HepG2 (cell line): ENCODE measurements at regions not wholly inside any gene's neighbourhood (a gene's known extent, or its start where the extent isn't known, plus 50 kb on each side); places are given as distances from the start of the nearest gene placed in this dataset.
A peak's percentile ranks its signal among the peaks of the same experiment; 100 is the strongest.

Source experiments
- ATAD3A ChIP-seq: sonication (generic); formaldehyde crosslinking; IDR thresholded peaks from 2 replicates; pipeline ENCODE4 v1.4.0; 2020; ENCODE audit warnings: missing genetic modification reagents
- GATAD1 ChIP-seq: IDR thresholded peaks from 2 replicates; pipeline ENCODE4 v1.6.1; 2016; ENCODE audit warnings: missing genetic modification reagents, missing compliant biosample characterization
- GZF1 ChIP-seq: sonication (generic); formaldehyde crosslinking; IDR thresholded peaks from 2 replicates; pipeline ENCODE4 v1.5.1; 2020; ENCODE audit warnings: mild to moderate bottlenecking, missing genetic modification reagents
- HMGXB3 ChIP-seq: sonication (generic); formaldehyde crosslinking; IDR thresholded peaks from 2 replicates; pipeline ENCODE4 v1.4.0; 2020; ENCODE audit warnings: missing genetic modification reagents, borderline replicate concordance
- MLX ChIP-seq: IDR thresholded peaks from 2 replicates; pipeline ENCODE4 v1.6.1; 2016
- NCOR1 ChIP-seq: fragments of 200-600 bp; sonication (generic); IDR thresholded peaks from 2 replicates; pipeline ENCODE4 v1.7.0; 2017; ENCODE audit warnings: antibody characterized with exemption, low read length, borderline replicate concordance
- NFIC ChIP-seq: IDR thresholded peaks from 2 replicates; pipeline ENCODE4 v1.6.1; 2012; ENCODE audit warnings: mild to moderate bottlenecking, low read length, inconsistent platforms
- PAF1 ChIP-seq: IDR thresholded peaks from 2 replicates; pipeline ENCODE4 v1.6.1; 2016; ENCODE audit warnings: missing genetic modification reagents, missing compliant biosample characterization
- PHF21A ChIP-seq: sonication (generic); formaldehyde crosslinking; IDR thresholded peaks from 2 replicates; pipeline ENCODE4 v1.5.0; 2020; ENCODE audit warnings: mild to moderate bottlenecking, missing genetic modification reagents
- PHF8 ChIP-seq: sonication (generic); formaldehyde crosslinking; IDR thresholded peaks from 2 replicates; pipeline ENCODE4 v1.5.0; 2020; ENCODE audit warnings: missing genetic modification reagents
- XRCC5 ChIP-seq: fragments of 200-400 bp; formaldehyde crosslinking; optimal IDR thresholded peaks from 2 replicates; pipeline ENCODE3; 2017; ENCODE audit warnings: mild to moderate bottlenecking, low read length
- YEATS2 ChIP-seq: sonication (generic); formaldehyde crosslinking; IDR thresholded peaks from 2 replicates; pipeline ENCODE4 v1.4.0; 2020; ENCODE audit warnings: missing genetic modification reagents, borderline replicate concordance
- ZBTB46 ChIP-seq: sonication (generic); formaldehyde crosslinking; IDR thresholded peaks from 2 replicates; pipeline ENCODE4 v1.4.0; 2020; ENCODE audit warnings: mild to moderate bottlenecking, missing genetic modification reagents, borderline replicate concordance
- ZBTB8A ChIP-seq: sonication (generic); formaldehyde crosslinking; IDR thresholded peaks from 2 replicates; pipeline ENCODE4 v1.4.0; 2020; ENCODE audit warnings: mild to moderate bottlenecking, low read depth, missing genetic modification reagents, borderline replicate concordance
- ZNF121 ChIP-seq: sonication (generic); formaldehyde crosslinking; IDR thresholded peaks from 2 replicates; pipeline ENCODE4 v1.5.0; 2020; ENCODE audit warnings: mild to moderate bottlenecking, missing genetic modification reagents
- ZNF292 ChIP-seq: sonication (generic); formaldehyde crosslinking; IDR thresholded peaks from 2 replicates; pipeline ENCODE4 v1.8.1; 2022; ENCODE audit warnings: mild to moderate bottlenecking, low read depth, missing genetic modification reagents, borderline replicate concordance
- ZNF367 ChIP-seq: sonication (generic); formaldehyde crosslinking; IDR thresholded peaks from 2 replicates; pipeline ENCODE4 v1.4.0; 2020; ENCODE audit warnings: missing genetic modification reagents, borderline replicate concordance
- ZNF709 ChIP-seq: sonication (generic); formaldehyde crosslinking; IDR thresholded peaks from 2 replicates; pipeline ENCODE4 v1.5.0; 2020; ENCODE audit warnings: mild to moderate bottlenecking, missing genetic modification reagents
- ZNF713 ChIP-seq: sonication (generic); formaldehyde crosslinking; IDR thresholded peaks from 2 replicates; pipeline ENCODE4 v1.4.0; 2020; ENCODE audit warnings: mild to moderate bottlenecking, missing genetic modification reagents
- ZNF761 ChIP-seq: sonication (generic); formaldehyde crosslinking; conservative IDR thresholded peaks from 2 replicates; pipeline ENCODE4 v1.4.0; 2020; ENCODE audit warnings: mild to moderate bottlenecking, missing genetic modification reagents
- ZNF788 ChIP-seq: sonication (generic); formaldehyde crosslinking; IDR thresholded peaks from 2 replicates; pipeline ENCODE4 v1.5.0; 2020; ENCODE audit warnings: mild to moderate bottlenecking, missing genetic modification reagents, borderline replicate concordance
- ZSCAN5A ChIP-seq: sonication (generic); formaldehyde crosslinking; IDR thresholded peaks from 2 replicates; pipeline ENCODE4 v1.8.0; 2022; ENCODE audit warnings: mild to moderate bottlenecking, missing genetic modification reagents, borderline replicate concordance

GRCh38 chr20:53652090-53652858 lies 58.6 kb upstream of the ZNF217 start (continued):
- TF ChIP-seq HMGXB3 (peak; percentile 63; the same call in 1 of the 2 replicates), MLX (CRISPR knock-in tag) (peak; percentile 81; the same call in 1 of the 2 replicates), PAF1 (CRISPR knock-in tag) (no peak), ZNF709 (CRISPR knock-in tag) (no peak), XRCC5 (no peak), ZNF788 (no peak), ZNF367 (CRISPR knock-in tag) (no peak), NCOR1 (peak; percentile 98), ZBTB46 (CRISPR knock-in tag) (no peak), ZBTB8A (CRISPR knock-in tag) (no peak; the same call in 1 of the 2 replicates), PHF21A (CRISPR knock-in tag) (peak; percentile 94), YEATS2 (CRISPR knock-in tag) (peak; percentile 59; the same call in 1 of the 2 replicates), GZF1 (CRISPR knock-in tag) (peak; percentile 99), GATAD1 (CRISPR knock-in tag) (peak; percentile 64), ZNF121 (CRISPR knock-in tag) (peak; percentile 36; the same call in 1 of the 2 replicates), PHF8 (CRISPR knock-in tag) (peak; percentile 46; the same call in 1 of the 2 replicates), ZNF292 (CRISPR knock-in tag) (0 out of 2 replicates have a peak, but pooled peaks have one; percentile 69), ZNF761 (CRISPR knock-in tag) (peak; percentile 52; the same call in 1 of the 2 replicates), NFIC (peak; percentile 91), ZNF713 (CRISPR knock-in tag) (0 out of 2 replicates have a peak, but pooled peaks have one; percentile 51), ATAD3A (CRISPR knock-in tag) (no peak), ZSCAN5A (CRISPR knock-in tag) (peak; percentile 86; the same call in 1 of the 2 replicates)
